Right ventricle myocardium inferior (tissue), 1 donor: ENCODE measurements at regions not wholly inside any gene's neighbourhood (a gene's known extent, or its start where the extent isn't known, plus 50 kb on each side); places are given as distances from the start of the nearest gene placed in this dataset.
A peak's percentile ranks its signal among the peaks of the same experiment; 100 is the strongest.

Experiments used
- ATAC-seq: fragments of 200-7000 bp; cut with Tn5 transposase; one replicate; pipeline ENCODE4 v1.9.1; 2020; ENCODE audit warnings: mild to moderate bottlenecking, moderate library complexity
- DNase-seq: peaks from one replicate; pipeline ENCODE4 v3.0.0; 2021; ENCODE audit errors: missing footprints
- intact Hi-C: fragments of 100-400 bp; cut with DNase I; formaldehyde crosslinking; loops from one replicate; pipeline ENCODE4 v1.11.0; 2022
- donor health status: DM: no; HTN: yes; CAD: no; lungs with severe emphysema.

DNA sequence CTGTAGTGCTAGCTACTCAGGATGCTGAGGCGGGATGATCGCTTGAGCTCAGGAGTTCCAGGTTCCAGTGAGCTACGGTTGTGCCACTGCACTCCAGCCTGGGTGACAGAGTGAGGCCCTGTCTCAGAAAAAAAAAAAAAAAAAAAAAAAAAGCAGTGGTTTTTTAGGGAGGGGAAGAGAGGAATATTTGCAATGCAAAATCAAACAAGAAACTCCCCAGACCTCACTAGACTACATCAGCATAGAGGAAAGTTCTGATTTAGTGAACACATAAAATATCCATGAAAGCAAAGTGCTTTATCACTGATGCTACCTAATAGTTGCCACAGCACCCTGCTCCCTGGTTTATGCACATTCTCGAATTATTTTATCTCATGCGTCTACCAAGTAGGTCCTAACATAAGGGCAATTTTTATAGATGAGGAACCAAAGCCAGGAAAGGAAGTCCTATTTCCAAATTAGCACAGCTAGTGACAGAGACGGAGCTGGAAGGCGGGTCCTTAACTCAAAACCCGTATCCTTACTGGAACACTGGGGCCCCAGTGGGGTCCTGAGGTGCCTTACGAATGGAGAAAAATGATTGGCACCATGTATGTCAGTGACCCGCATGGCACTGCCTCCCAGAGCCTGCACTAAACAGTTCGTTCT, 50.7 kb upstream of the GPR157 start:
- intact Hi-C loops, result loop anchor here (5.0 kb wide), 1 partner anchor 37 kb away; no protein-coding TSS in a partner anchor
- DNase-seq (peak; percentile 39), ATAC-seq (no peak)

DNA sequence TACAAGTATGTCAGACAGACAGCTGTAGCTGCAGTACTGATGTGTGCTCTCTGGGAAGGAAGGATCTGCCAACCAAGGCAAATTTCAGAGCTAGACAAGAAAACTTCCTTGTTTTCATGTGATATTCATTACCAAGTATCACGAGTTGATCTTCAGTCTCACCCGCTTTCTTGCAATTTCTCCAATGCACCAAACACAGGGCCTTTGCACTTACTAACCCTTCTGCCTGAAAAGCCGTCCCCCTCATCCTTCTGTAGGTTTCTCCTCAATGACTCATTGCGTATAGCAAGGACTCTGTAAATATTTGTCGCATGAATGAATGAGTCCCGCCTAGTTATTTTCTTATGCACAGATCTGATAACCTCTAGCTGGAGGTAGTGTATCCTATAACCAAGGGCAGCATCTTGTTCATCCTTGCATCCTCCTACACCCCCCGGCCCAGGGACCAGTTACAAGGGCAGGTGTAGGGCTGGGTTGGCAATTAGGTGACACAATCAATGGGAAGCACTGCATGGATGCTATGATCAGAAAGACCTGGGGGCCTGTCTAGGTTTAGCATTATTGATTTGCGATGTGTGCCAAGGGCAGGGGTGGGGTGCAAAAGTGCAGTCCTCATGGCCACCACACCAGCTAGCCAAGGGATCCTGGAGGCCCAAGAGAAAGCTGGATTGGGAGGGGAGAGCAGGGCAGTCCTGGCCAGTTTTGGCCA, 51.4 kb upstream of the GPR157 start:
- no peak for ATAC-seq
- DNase-seq, result no peak
- intact Hi-C loops, result loop anchor here (5.0 kb wide), 1 partner anchor 38 kb away; no protein-coding TSS in a partner anchor

DNA sequence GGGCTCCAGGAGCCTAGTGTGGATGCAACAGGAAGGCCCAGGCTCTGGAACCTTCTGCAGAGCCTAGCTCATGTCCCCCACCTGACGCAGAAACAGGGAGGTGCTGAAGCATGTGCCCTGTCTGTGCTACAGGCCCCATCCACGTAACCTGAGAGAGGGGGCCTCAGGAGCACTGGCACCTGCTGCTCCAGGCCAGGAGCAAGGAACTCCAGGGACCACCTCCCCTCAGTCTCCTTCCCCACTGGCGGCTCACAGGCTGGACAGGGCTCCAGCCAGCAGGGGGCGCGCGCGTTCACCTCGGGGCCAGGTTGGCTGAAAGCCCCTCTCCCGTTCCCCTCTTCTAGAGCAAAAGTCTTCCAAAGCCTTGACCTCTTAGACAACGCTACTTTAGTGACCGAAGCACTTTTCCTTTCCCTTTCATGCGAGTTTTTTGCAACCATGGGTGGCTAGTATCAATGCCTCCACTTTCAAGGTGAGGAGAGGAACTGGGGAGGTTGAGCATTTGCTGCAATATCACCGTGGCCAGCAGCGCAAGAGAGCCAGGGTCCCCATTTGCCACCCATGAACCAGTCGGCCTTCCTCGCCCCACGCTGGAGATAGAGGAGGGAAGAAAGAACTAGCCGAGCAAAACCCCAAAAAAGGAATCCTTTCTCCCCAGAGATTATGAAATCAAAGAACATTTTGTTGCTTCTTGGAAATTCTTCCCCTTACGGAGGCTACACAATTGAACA, 52.4 kb upstream of the GPR157 start:
- DNase-seq (peak; percentile 86), ATAC-seq (peak; percentile 70)
- intact Hi-C loops, result loop anchor here (5.0 kb wide), 1 partner anchor 39 kb away; no protein-coding TSS in a partner anchor

DNA sequence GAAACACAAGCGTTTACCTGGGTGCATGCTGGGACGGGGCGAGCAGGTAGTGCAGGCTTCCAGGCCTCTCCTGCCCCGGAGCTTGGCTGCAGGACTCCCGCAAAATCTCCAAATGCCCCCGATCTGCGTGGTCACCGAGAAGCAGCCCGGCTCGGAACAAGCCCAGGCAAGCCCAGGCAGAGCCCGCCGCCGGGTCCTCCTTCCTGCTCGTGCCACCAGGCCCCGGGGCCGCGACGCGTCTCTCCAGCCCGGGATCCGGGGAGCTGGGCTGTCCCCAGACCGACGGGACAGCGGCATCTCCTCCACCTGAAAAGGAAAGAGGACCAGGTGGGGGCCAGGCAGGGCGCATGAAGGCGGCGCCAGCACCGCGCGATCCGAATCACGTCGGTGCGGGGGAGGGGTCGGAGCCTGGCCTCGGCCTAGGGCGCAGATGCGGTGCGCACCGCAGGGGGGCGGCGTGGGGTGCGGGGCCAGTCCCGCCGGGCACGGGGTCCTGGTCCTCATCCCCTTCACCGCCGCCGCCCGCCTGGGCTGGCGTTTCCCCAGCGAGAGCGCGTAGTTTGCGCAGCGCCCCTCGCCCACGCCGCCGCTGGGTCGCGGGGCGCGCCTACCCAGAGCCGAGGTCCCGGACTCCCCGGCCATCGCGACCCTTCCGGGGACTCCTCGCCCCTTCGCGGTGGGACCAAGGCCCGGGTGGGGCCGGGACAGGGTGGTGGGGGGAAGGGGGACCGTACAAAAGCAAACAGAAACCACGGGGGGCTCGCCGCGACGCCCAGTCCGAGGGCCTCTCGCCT, 52.4 kb upstream of the H6PD start:
- DNase-seq, result no peak
- intact Hi-C loops, result loop anchor here (5.0 kb wide), 1 partner anchor 40 kb away; no protein-coding TSS in a partner anchor
- ATAC-seq, result peak; percentile 56

DNA sequence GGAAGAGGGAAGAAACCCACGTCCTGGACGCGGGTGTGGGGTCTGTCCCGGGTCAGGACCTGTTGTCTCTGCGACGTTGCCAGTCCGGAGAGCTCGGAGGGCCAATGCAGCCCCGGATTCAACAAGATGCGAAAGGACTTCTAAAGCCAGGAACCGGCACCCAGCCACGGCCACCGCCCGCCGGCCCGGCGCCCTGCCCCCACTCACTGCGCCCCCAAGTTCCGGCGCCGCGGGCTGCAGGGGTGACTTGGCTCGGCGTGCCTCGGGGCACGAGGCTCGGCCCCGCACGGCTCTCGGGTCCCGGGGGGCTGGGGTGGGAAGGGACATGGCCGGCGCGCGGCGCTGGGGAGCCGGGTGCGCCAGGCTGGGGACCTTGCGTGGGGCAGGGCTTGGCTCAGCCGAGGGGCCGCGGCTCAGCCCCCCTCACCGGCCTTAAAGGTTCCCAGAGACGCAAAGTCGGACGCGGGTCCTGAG, 51.8 kb upstream of the H6PD start:
- intact Hi-C loops, result loop anchor here (5.0 kb wide), 1 partner anchor 41 kb away; no protein-coding TSS in a partner anchor
- DNase-seq (no peak), ATAC-seq (peak; percentile 54)

DNA sequence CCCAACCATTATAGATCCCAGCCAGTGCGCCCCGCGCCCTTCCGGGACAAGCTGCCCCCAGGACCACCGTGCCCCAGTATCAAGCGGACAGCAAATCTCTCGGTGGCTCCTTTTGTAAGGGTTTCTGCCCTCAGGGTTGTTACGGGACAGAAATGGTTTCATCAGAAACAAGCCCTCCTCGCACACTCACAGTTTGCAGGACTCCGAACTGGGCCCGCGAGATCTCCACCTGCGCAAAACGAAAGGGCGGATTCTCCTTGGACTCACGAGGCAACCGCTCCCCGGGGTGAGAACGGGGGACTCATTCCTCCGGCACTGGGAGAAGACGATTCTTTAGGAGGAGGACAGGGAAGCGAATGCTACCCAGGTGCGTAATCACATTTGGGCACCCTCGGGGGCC, 51.1 kb upstream of the H6PD start:
- intact Hi-C loops, result loop anchor here (5.0 kb wide), 1 partner anchor 41 kb away; no protein-coding TSS in a partner anchor
- DNase-seq, result no peak

DNA sequence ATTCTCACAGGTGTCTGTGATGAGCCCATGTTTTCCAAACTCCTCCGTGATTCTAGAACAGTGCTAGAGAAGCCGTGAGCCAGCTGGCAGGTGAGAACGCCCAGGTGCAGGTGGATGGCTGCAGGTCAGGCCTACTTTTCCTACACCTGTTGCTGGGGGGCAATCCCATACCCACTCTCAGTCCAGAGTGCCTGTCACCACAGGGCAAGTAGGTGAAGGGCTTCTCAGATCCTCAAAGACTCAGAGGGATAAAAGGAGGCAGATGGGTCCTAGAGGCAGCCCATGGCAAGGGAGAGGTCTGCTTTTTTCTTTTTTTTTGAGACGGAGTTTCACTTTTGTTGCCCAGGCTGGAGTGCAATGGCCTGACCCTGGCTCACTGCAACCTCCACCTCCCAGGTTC, 50.7 kb upstream of the H6PD start:
- ATAC-seq, result no peak
- no peak for DNase-seq
- intact Hi-C loops, result loop anchor here (5.0 kb wide), 1 partner anchor 42 kb away; no protein-coding TSS in a partner anchor

More for the DNA sequence above, 51.1 kb upstream of the H6PD start:
- no peak for ATAC-seq

DNA sequence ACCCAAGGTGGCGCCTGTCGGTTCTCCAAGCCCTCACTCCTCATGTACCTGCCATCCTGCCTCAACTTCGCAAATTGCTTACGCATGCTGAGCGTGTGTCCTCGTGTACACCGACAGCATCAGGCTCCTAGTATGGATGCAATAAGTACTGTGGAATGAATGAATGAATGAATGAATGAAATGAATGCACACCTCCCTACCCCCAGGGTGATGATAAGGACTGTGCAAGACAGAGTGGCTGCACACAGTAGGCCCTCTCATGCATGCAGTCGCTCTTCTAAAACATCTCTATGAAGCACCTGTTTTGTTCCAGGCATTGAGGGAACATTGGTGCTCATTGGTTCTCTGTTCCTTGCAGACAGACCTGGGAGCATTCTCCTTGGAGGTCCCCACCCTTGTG, 49.8 kb upstream of the H6PD start:
- intact Hi-C loops, result loop anchor here (5.0 kb wide), 1 partner anchor 42 kb away; no protein-coding TSS in a partner anchor
- ATAC-seq (no peak), DNase-seq (no peak)
